HepG2 (cell line): ENCODE measurements at regions not wholly inside any gene's neighbourhood (a gene's known extent, or its start where the extent isn't known, plus 50 kb on each side); places are given as distances from the start of the nearest gene placed in this dataset.

Experiments used
- ATAC-seq: fragments of 200-7000 bp; cut with Tn5 transposase; 3 replicates; pipeline ENCODE4 v1.9.1; 2020; ENCODE audit warnings: mild to moderate bottlenecking, moderate library complexity
- BruUV-seq: library from RNA; stranded (reverse); fragments of 400-500 nt; replicated peaks from 2 replicates; lab custom pipeline; 2021; lab: Mats Ljungman, UMichigan
- CTCF ChIA-PET: fragments of 300-600 bp; formaldehyde crosslinking; extraction: SDS; loops from one replicate; lab custom pipeline; 2021; ENCODE audit warnings: low total read pairs, inconsistent platforms, low intra/inter-chr PET ratio; lab: Yijun Ruan, JAX
- POLR2A ChIA-PET: fragments of 350-600 bp; sonication (Branson Sonifier 250); formaldehyde crosslinking; loops from one replicate; lab custom pipeline; 2020; ENCODE audit warnings: antibody characterized with exemption, inconsistent platforms; lab: Yijun Ruan, JAX
- DNase-seq: peaks from one replicate; pipeline ENCODE4 v3.0.0-alpha.2; 2015; ENCODE audit warnings: low spot score
- FAIRE-seq: peaks from 3 replicates; lab custom pipeline; 2011; peaks lifted over from hg19 to GRCh38; lab: Jason Lieb, UNC
- H2AFZ ChIP-seq: one replicate; pipeline ENCODE4 v1.6.1; 2011; ENCODE audit warnings: low read length, inconsistent platforms
- H3K27ac ChIP-seq: fragments of 300-600 bp; 3 replicates; pipeline ENCODE4 v1.8.0; 2011; ENCODE audit warnings: mixed run types, mild to moderate bottlenecking, mixed read lengths, low read length, inconsistent platforms; ENCODE audit not compliant: insufficient read depth; ENCODE audit errors: extremely low read length
- H3K27me3 ChIP-seq, 2 experiments: fragments of 200-600 bp in 1 of 2; 2 replicates in 1 of 2; 3 replicates in 1 of 2; pipeline versions ENCODE4 v1.6.0 to v1.8.0; 2011; ENCODE audit warnings: low read length in 2 of 2, mild to moderate bottlenecking in 2 of 2, moderate library complexity in 2 of 2, inconsistent platforms in 1 of 2; ENCODE audit not compliant: insufficient read depth in 2 of 2, control insufficient read depth in 1 of 2
- H3K36me3 ChIP-seq, 2 experiments: fragments of 200-600 bp in 1 of 2; replicated peaks in 1 of 2; 2 replicates in 1 of 2; 3 replicates in 1 of 2; pipeline versions ENCODE4 v1.5.1 to v1.8.0; 2011; ENCODE audit warnings: low read length in 2 of 2, inconsistent platforms in 1 of 2; ENCODE audit not compliant: insufficient read depth in 2 of 2, control insufficient read depth in 1 of 2
- H3K4me1 ChIP-seq: 2 replicates; pipeline ENCODE4 v1.5.1; 2012; ENCODE audit warnings: low read length, inconsistent platforms; ENCODE audit not compliant: insufficient read depth
- H3K4me2 ChIP-seq: 2 replicates; pipeline ENCODE4 v1.6.0; 2011; ENCODE audit warnings: low read depth, low read length, inconsistent platforms
- H3K4me3 ChIP-seq, 3 experiments: fragments of 200-600 bp in 1 of 3; sonication (generic), shearing (Covaris generic) in 1 of 3; replicated peaks in 1 of 3; 2 replicates each; pipeline ENCODE4 v1.5.1; 2011 to 2016; ENCODE audit warnings: low read length in 3 of 3, inconsistent platforms in 2 of 3, low read depth in 2 of 3, mild to moderate bottlenecking in 2 of 3, control low read depth in 1 of 3, mixed read lengths in 1 of 3; ENCODE audit not compliant: insufficient read depth in 1 of 3
- H3K79me2 ChIP-seq: one replicate; pipeline ENCODE4 v1.6.1; 2011; ENCODE audit warnings: low read length, inconsistent platforms; ENCODE audit not compliant: insufficient read depth
- H3K9ac ChIP-seq: 2 replicates; pipeline ENCODE4 v1.6.0; 2011; ENCODE audit warnings: mild to moderate bottlenecking, low read depth, low read length, inconsistent platforms; ENCODE audit not compliant: insufficient read depth
- H3K9me3 ChIP-seq: 2 replicates; pipeline ENCODE4 v1.5.1; 2012; ENCODE audit warnings: mild to moderate bottlenecking, low read length
- H4K20me1 ChIP-seq: 2 replicates; pipeline ENCODE4 v1.6.0; 2011; ENCODE audit warnings: inconsistent platforms, mild to moderate bottlenecking, low read length, moderate library complexity; ENCODE audit not compliant: insufficient read depth
- BCL6 ChIP-seq: IDR thresholded peaks from 2 replicates; pipeline ENCODE4 v1.6.1; 2016; ENCODE audit warnings: missing genetic modification reagents, missing compliant biosample characterization
- HOXA5 ChIP-seq: sonication (generic); formaldehyde crosslinking; IDR thresholded peaks from 2 replicates; pipeline ENCODE4 v1.4.0; 2020; ENCODE audit warnings: missing genetic modification reagents
- ISL2 ChIP-seq: sonication (generic); formaldehyde crosslinking; IDR thresholded peaks from 2 replicates; pipeline ENCODE4 v1.5.0; 2020; ENCODE audit warnings: missing genetic modification reagents
- NPAS2 ChIP-seq: sonication (generic); formaldehyde crosslinking; IDR thresholded peaks from 2 replicates; pipeline ENCODE4 v1.8.0; 2022; ENCODE audit warnings: mild to moderate bottlenecking, missing genetic modification reagents, borderline replicate concordance
- ZBTB3 ChIP-seq: sonication (generic); formaldehyde crosslinking; IDR thresholded peaks from 2 replicates; pipeline ENCODE4 v1.4.0; 2020; ENCODE audit warnings: low read depth, mild to moderate bottlenecking, moderate library complexity, missing genetic modification reagents, borderline replicate concordance
- ZNF256 ChIP-seq: sonication (generic); formaldehyde crosslinking; conservative IDR thresholded peaks from 2 replicates; pipeline ENCODE4 v1.4.0; 2020; ENCODE audit warnings: missing genetic modification reagents
- ZNF44 ChIP-seq: sonication (generic); formaldehyde crosslinking; IDR thresholded peaks from 2 replicates; pipeline ENCODE4 v1.5.1; 2020; ENCODE audit warnings: mild to moderate bottlenecking, missing genetic modification reagents
- ZNF749 ChIP-seq: sonication (generic); formaldehyde crosslinking; IDR thresholded peaks from 2 replicates; pipeline ENCODE4 v1.8.0; 2022; ENCODE audit warnings: mild to moderate bottlenecking, missing genetic modification reagents, moderate library complexity, borderline replicate concordance
- ZSCAN22 ChIP-seq: sonication (generic); formaldehyde crosslinking; IDR thresholded peaks from 2 replicates; pipeline ENCODE4 v1.4.0; 2020; ENCODE audit warnings: mild to moderate bottlenecking, missing genetic modification reagents
- ZSCAN29 ChIP-seq: sonication (generic); formaldehyde crosslinking; conservative IDR thresholded peaks from 2 replicates; pipeline ENCODE4 v1.4.0; 2020; ENCODE audit warnings: mild to moderate bottlenecking, missing genetic modification reagents
- WGBS: methylation state at CpG from one replicate; pipeline ENCODE4 v1.1.6; 2017; ENCODE audit warnings: low lambda C conversion rate; 5-methylcytosine and 5-hydroxymethylcytosine counted together
- in situ Hi-C: cut with HindIII; loops from 2 replicates; pipeline ENCODE4 v1.10.0; 2017; ENCODE audit warnings: low pct_unique_long_range_greater_than_20kb; ENCODE audit not compliant: extremely low pct_ligation_motif_present
- intact Hi-C: fragments of 100-400 bp; cut with micrococcal nuclease; formaldehyde crosslinking; loops from one replicate; pipeline ENCODE4 v1.10.0; 2022; ENCODE audit not compliant: unreplicated experiment
- TF ChIP-seq, protein P1 (sequence below): sonication (generic); formaldehyde crosslinking; IDR thresholded peaks from 2 replicates; pipeline ENCODE4 v1.5.0; 2020; ENCODE audit warnings: mild to moderate bottlenecking, missing genetic modification reagents, moderate library complexity
- TF ChIP-seq, protein P2 (sequence below): sonication (generic); formaldehyde crosslinking; IDR thresholded peaks from 2 replicates; pipeline ENCODE4 v1.5.1; 2020; ENCODE audit warnings: mild to moderate bottlenecking, missing genetic modification reagents, moderate library complexity
- TF ChIP-seq, protein P3 (sequence below): sonication (generic); formaldehyde crosslinking; IDR thresholded peaks from 2 replicates; pipeline ENCODE4 v1.8.1; 2023; ENCODE audit warnings: mild to moderate bottlenecking, inconsistent platforms, moderate library complexity, missing genetic modification reagents, borderline replicate concordance
- TF ChIP-seq, protein P4 (sequence below): IDR thresholded peaks from 2 replicates; pipeline ENCODE4 v1.6.1; 2016

DNA sequence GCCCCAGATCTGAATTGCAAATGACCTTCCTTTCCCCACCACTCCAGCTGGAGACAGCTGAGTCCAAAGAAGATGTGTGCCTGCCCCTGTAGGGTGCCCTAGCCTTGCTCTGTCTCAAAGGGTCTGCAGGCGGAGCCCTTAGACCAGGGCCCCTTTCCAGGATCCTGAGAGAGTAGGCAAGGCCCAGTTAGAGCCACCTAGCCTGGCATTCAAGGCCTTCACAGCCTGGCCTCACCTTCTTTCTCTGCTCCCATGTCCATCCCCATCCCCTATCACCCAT is 66.6 kb upstream of the LHX1 start:
- 0 out of 3 replicates have a peak, but pooled peaks have one; percentile 25 for ATAC-seq
- ChIA-PET CTCF (no interaction called here), POLR2A (no interaction called here)
- FAIRE-seq = no peak
- Histone ChIP-seq H3K4me3 (no peak overlapping the region), H3K27ac (no peak overlapping the region), H3K4me1 (no peaks in the 10 kb centered on the region), H3K79me2 (no peaks in the 10 kb centered on the region), H2AFZ (no peak overlapping the region), H4K20me1 (no peaks in the 10 kb centered on the region), H3K4me2 (no peak overlapping the region), H3K27me3 (peaks cover 3 to 19% of the 10 kb centered on the region in 2 experiments; a peak in 2 of 5 replicates), H3K36me3 (no peaks in the 10 kb centered on the region), H3K9ac (no peak overlapping the region), H3K9me3 (no peaks in the 10 kb centered on the region)
- intact Hi-C loops = no loop called here
- in situ Hi-C loops = no loop called here
- no peak for TF ChIP-seq ZNF749 (CRISPR knock-in tag)
- TF ChIP-seq, protein P1, sequence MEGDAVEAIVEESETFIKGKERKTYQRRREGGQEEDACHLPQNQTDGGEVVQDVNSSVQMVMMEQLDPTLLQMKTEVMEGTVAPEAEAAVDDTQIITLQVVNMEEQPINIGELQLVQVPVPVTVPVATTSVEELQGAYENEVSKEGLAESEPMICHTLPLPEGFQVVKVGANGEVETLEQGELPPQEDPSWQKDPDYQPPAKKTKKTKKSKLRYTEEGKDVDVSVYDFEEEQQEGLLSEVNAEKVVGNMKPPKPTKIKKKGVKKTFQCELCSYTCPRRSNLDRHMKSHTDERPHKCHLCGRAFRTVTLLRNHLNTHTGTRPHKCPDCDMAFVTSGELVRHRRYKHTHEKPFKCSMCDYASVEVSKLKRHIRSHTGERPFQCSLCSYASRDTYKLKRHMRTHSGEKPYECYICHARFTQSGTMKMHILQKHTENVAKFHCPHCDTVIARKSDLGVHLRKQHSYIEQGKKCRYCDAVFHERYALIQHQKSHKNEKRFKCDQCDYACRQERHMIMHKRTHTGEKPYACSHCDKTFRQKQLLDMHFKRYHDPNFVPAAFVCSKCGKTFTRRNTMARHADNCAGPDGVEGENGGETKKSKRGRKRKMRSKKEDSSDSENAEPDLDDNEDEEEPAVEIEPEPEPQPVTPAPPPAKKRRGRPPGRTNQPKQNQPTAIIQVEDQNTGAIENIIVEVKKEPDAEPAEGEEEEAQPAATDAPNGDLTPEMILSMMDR (CRISPR knock-in tag) = peak; percentile 23
- no peak for TF ChIP-seq NPAS2 (CRISPR knock-in tag)
- TF ChIP-seq ZNF44 (CRISPR knock-in tag) = no peak
- DNase-seq = no peak
- no TSS peak for BruUV-seq
- 20% methylated on average over 1 of the region's 1 CpG for WGBS

DNA sequence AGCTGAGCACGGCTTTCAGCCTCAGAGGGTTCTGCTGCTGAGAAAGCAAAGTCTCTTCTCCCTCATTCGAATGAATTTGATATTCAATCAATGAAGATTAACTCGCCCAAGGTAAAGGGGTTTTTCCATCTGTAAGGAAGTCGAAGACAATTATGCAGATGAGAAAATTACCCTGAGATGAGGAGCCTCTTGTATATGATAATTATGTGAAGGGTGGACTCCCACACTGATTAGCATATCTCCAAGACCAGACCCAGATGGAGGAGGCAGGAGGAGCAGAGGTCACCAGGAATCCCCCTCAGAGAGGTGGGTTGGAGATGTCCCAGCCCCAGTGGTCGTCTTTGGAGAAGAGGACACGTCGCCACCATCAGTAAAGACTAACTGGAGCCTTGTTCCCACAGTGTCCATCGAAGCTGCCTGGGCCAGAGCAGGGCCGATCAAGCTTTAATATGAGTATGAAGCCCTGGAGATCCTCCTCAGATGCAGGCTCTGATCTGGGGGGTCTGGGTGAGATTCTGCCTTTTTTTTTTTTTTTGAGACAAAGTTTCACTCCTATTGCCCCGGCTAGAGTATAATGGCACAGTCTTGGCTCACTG is 61.5 kb upstream of the LHX1 start:
- no peaks in the 10 kb centered on the region for H4K20me1 ChIP-seq
- WGBS = 28% methylated on average over 8 of the region's 10 CpGs
- no peak overlapping the region for H3K27ac ChIP-seq
- H3K4me3 ChIP-seq = no peak overlapping the region
- H3K27me3 ChIP-seq = peaks cover 0 to 34% of the 10 kb centered on the region in 2 experiments; a peak in 2 of 5 replicates
- H3K36me3 ChIP-seq = no peaks in the 10 kb centered on the region
- intact Hi-C loops (no loop called here), in situ Hi-C loops (no loop called here)
- H3K4me2 ChIP-seq = no peak overlapping the region
- no peaks in the 10 kb centered on the region for H3K4me1 ChIP-seq
- H3K79me2 ChIP-seq = no peaks in the 10 kb centered on the region
- FAIRE-seq (no peak), DNase-seq (no peak), ATAC-seq (no peak)
- ChIA-PET POLR2A (no interaction called here), CTCF (no interaction called here)
- no peak overlapping the region for H3K9ac ChIP-seq
- no TSS peak for BruUV-seq
- H3K9me3 ChIP-seq = no peaks in the 10 kb centered on the region
- no peak overlapping the region for H2AFZ ChIP-seq
- TF ChIP-seq HOXA5 (CRISPR knock-in tag) (no peak), ZSCAN29 (CRISPR knock-in tag) (no peak), ZBTB3 (CRISPR knock-in tag) (no peak), BCL6 (no peak), ZSCAN22 (CRISPR knock-in tag) (no peak), ZNF256 (CRISPR knock-in tag) (no peak), ISL2 (CRISPR knock-in tag) (no peak)
- TF ChIP-seq, protein P2, sequence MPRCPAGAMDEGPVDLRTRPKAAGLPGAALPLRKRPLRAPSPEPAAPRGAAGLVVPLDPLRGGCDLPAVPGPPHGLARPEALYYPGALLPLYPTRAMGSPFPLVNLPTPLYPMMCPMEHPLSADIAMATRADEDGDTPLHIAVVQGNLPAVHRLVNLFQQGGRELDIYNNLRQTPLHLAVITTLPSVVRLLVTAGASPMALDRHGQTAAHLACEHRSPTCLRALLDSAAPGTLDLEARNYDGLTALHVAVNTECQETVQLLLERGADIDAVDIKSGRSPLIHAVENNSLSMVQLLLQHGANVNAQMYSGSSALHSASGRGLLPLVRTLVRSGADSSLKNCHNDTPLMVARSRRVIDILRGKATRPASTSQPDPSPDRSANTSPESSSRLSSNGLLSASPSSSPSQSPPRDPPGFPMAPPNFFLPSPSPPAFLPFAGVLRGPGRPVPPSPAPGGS (CRISPR knock-in tag) = no peak
- TF ChIP-seq, protein P3, sequence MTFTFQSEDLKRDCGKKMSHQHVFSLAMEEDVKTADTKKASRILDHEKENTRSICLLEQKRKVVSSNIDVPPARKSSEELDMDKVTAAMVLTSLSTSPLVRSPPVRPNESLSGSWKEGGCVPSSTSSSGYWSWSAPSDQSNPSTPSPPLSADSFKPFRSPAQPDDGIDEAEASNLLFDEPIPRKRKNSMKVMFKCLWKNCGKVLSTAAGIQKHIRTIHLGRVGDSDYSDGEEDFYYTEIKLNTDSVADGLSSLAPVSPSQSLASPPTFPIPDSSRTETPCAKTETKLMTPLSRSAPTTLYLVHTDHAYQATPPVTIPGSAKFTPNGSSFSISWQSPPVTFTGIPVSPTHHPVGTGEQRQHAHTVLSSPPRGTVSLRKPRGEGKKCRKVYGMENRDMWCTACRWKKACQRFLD = no peak
- TF ChIP-seq, protein P4, sequence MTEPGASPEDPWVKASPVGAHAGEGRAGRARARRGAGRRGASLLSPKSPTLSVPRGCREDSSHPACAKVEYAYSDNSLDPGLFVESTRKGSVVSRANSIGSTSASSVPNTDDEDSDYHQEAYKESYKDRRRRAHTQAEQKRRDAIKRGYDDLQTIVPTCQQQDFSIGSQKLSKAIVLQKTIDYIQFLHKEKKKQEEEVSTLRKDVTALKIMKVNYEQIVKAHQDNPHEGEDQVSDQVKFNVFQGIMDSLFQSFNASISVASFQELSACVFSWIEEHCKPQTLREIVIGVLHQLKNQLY = no peak
